ENCODE measurements at regions not wholly inside any gene's neighbourhood (a gene's known extent, or its start where the extent isn't known, plus 50 kb on each side); places are given as distances from the start of the nearest gene placed in this dataset.
"Not testable (repeated sequence)": the region's sequence is repeated elsewhere in the genome, so short reads cannot be mapped to it uniquely, and the experiment has no call there.

DNA sequence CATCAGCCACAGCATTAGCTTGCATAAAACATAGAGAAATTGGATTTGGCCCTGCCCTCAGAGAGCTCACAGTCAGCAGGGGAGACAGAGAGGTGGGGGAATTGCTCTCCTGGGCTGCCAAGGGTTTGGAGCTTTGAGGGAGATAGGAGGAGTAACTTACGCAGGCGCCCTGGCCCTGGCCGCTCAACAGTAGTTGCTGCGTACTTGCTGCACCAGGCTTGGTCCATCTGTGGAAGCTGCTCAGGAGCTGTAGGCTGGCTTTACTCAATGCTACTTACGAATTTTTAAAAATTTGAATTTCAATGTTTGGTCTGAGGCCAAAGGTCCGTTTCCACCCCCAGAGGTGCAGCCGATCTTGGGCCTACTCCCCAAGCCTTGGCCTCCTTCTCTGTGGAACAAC is 83.3 kb downstream of the CPZ start:
- DNase-seq (ENCODE audit: low spot score), result no peak

DNA sequence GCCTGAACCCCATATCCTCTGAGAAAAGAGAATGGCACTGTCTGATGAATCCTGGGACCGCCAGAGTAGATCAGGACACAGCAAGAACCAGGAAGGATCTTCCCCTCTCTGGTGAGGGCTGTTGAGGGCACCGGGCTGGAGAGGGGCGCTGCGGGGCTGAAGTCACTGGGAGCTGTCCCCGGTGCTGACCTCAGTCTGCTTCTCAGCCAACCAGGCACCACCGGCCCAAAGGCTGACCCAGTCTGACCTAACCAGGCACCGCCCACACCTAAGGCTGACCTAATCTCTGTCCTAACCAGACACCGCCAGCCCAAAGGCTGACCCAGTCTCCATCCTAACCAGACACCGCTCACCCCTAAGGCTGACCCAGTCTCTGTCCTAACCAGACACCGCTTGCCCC is 82.8 kb downstream of the CPZ start:
- DNase-seq (ENCODE audit: low spot score), result peak; percentile 48

DNA sequence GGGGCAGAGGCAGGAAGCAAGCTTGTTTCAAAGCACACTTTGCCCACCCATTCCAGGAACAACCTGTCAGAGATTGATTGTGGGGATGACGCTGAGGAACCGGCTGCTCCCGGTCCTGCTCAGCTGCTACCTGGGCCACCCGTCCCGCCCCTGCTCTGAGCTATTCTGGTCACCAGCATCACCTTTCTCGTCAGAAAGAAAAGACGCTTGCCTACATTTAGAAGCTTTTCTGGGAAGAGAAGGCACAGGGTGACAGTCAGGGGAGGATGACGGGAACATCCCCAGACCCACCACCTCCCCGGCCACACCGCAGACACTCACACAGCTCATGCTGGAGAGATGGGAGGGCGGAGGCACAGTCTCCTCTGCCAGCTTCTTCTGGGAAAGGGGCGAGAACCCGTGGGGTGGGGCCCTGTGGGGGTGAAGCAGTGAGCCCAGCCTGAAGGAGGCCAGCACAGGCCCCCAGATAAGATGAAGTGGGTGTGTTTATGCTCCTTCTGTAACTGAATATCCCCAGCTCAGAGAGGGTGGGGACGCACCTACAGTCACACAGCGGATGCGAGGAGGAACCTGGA is 81.8 kb downstream of the CPZ start:
- DNase-seq (ENCODE audit: low spot score), result no peak

DNA sequence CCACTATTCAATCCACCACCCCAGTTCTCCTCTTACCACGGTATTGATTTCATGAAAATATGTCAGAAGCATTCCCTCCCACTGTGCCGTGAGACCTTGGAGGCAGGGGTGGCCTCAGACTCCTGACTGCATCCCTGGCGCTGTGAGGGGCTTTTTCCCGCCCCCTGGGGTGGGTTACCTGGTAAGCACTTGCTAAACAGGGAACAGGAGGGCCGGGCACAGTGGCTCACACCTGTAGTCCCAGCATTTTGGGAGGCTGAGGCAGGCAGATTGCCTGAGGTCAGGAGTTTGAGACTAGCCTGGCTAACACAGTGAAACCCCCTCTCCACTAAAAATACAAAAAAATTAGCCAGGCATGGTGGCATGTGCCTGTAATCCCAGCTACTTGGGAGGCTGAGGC is 80.5 kb downstream of the CPZ start:
- not testable (repeated sequence) for DNase-seq (ENCODE audit: low spot score)

DNA sequence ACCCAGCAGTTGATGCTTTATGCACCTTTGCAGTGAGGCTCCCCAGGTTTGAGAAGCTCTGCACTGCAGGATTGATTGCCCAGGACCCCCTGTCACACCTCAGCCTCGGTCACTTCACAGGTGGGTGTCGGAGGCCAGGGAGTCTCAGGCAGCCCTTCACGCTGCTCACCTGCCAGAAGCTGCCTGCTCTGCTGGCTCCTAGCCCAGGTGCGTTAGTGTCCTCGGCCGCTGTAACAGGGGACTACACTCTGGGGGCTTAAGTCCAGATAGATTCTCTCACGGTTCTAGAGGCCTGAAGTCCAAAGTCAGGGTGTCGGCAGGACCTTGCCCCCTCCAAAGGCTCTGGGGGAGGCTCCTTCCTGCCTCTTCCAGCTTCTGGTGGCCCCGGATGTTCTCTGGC is 79.9 kb downstream of the CPZ start:
- DNase-seq (ENCODE audit: low spot score), result no peak

DNA sequence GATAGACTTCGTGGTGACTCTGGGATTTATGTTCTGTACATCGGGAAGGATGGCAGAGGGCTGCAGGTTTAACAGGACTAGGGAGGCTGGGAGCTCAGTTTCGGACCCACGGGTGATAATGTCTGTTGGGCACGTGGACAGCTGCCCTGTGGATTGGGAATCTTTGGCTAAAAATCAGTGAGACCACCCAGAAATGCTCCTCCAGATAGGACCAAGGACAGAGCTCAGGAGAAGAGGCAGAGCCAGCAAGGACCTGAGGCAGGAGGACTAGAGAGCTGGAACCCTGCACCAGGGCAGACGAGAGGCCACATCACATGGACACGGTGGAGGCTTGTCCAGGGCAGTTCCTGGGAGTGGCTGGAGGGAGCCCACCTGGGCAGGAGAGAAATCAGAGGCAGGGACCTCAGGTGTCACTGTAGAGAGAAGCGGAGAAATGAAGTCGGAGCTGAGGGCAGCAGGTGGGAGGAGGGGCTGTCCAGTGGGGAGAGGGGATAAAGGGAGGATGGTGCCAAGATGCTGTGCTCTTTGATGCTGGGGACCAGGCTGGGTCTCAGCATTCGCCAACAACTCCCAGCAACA is 79.2 kb downstream of the CPZ start:
- no peak for DNase-seq (ENCODE audit: low spot score)

Measured in AG20443 (cell line).